Thymus (tissue), 11 donors: ENCODE measurements at regions not wholly inside any gene's neighbourhood (a gene's known extent, or its start where the extent isn't known, plus 50 kb on each side); places are given as distances from the start of the nearest gene placed in this dataset.

Experiments
- DNase-seq, 9 donors: peaks; one replicate each; pipeline ENCODE4 v3.0.0-alpha.2; 2013; ENCODE audit warnings: low spot score in 9 of 9, low read depth in 6 of 9, missing footprints in 1 of 9
- H3K27ac ChIP-seq, 2 donors: one replicate each; pipeline ENCODE4 v1.5.1; 2013; ENCODE audit warnings: control low read depth in 1 of 2, low read depth in 1 of 2, low read length in 1 of 2, mild to moderate bottlenecking in 1 of 2, moderate library complexity in 1 of 2
- H3K27me3 ChIP-seq, 2 donors: one replicate each; pipeline ENCODE4 v1.5.1; 2013; ENCODE audit warnings: low read length in 1 of 2; ENCODE audit not compliant: control insufficient read depth in 2 of 2, insufficient read depth in 1 of 2
- H3K36me3 ChIP-seq, 2 donors: one replicate each; pipeline ENCODE4 v1.5.1; 2013; ENCODE audit warnings: low read length in 1 of 2, mild to moderate bottlenecking in 1 of 2, moderate library complexity in 1 of 2; ENCODE audit not compliant: control insufficient read depth in 2 of 2, insufficient read depth in 2 of 2
- H3K4me1 ChIP-seq, 2 donors: one replicate each; pipeline ENCODE4 v1.5.1; 2013; ENCODE audit warnings: low read length in 2 of 2; ENCODE audit not compliant: control insufficient read depth in 2 of 2, insufficient read depth in 2 of 2
- H3K4me3 ChIP-seq, 2 donors: one replicate each; pipeline ENCODE4 v1.5.1; 2013; ENCODE audit warnings: low read length in 2 of 2, control low read depth in 1 of 2, mild to moderate bottlenecking in 1 of 2
- H3K9me3 ChIP-seq, 2 donors: one replicate each; pipeline ENCODE4 v1.5.1; 2013; ENCODE audit warnings: low read length in 1 of 2, mild to moderate bottlenecking in 1 of 2; ENCODE audit not compliant: control insufficient read depth in 2 of 2, insufficient read depth in 1 of 2
- WGBS: extraction: QIAGEN DNeasy Blood & Tissue Kit; methylation state at CpG from one replicate; pipeline ENCODE4 v1.1.7; 2013; 5-methylcytosine and 5-hydroxymethylcytosine counted together
- donor health status: healthy.

GRCh38 chr1:90831910-90832309, 114.8 kb upstream of the BARHL2 start:
- Histone ChIP-seq H3K4me1 (peaks cover 0 to 7% of the 10 kb centered on the region in 2 donors), H3K27me3 (peaks cover 37 to 70% of the 10 kb centered on the region in 2 donors), H3K4me3 (no peak overlapping the region), H3K27ac (no peak overlapping the region), H3K36me3 (no peaks in the 10 kb centered on the region), H3K9me3 (peaks cover 0 to 2% of the 10 kb centered on the region in 2 donors)
- WGBS: 4% methylated on average over 8 of the region's 8 CpGs
- DNase-seq: no peak

GRCh38 chr1:90826834-90827233, 109.7 kb upstream of the BARHL2 start:
- H3K27ac ChIP-seq: no peak overlapping the region
- H3K4me1 ChIP-seq: no peaks in the 10 kb centered on the region
- H3K9me3 ChIP-seq: no peaks in the 10 kb centered on the region
- no peak overlapping the region for H3K4me3 ChIP-seq
- WGBS: 88% methylated on average over 1 of the region's 1 CpG
- no peaks in the 10 kb centered on the region for H3K36me3 ChIP-seq
- DNase-seq: no peak
- peaks cover 0 to 24% of the 10 kb centered on the region in 2 donors for H3K27me3 ChIP-seq

- Histone ChIP-seq H3K4me1 (no peaks in the 10 kb centered on the region), H3K27ac (no peak overlapping the region), H3K36me3 (no peaks in the 10 kb centered on the region), H3K4me3 (no peak overlapping the region), H3K27me3 (peaks cover 0 to 15% of the 10 kb centered on the region in 2 donors), H3K9me3 (no peaks in the 10 kb centered on the region)
- 88% methylated on average over 13 of the region's 13 CpGs for WGBS
- no peak for DNase-seq
These were observed 108.9 kb upstream of the BARHL2 start for GRCh38 chr1:90826024-90826423.

GRCh38 chr1:90824551-90824950, 107.4 kb upstream of the BARHL2 start:
- H3K4me1 ChIP-seq: no peaks in the 10 kb centered on the region
- no peak overlapping the region for H3K4me3 ChIP-seq
- H3K27ac ChIP-seq: no peak overlapping the region
- no peaks in the 10 kb centered on the region for H3K36me3 ChIP-seq
- DNase-seq: no peak
- WGBS: 83% methylated on average over 3 of the region's 3 CpGs
- H3K27me3 ChIP-seq: peaks cover 0 to 9% of the 10 kb centered on the region in 2 donors
- H3K9me3 ChIP-seq: no peaks in the 10 kb centered on the region

GRCh38 chr1:90823686-90824085, 106.6 kb upstream of the BARHL2 start:
- Histone ChIP-seq H3K9me3 (no peaks in the 10 kb centered on the region), H3K4me1 (no peaks in the 10 kb centered on the region), H3K36me3 (no peaks in the 10 kb centered on the region), H3K27me3 (peaks cover 0 to 8% of the 10 kb centered on the region in 2 donors), H3K27ac (no peak overlapping the region), H3K4me3 (no peak overlapping the region)
- no peak for DNase-seq
- WGBS: 91% methylated on average over 3 of the region's 3 CpGs

- Histone ChIP-seq H3K27me3 (peaks cover 0 to 4% of the 10 kb centered on the region in 2 donors), H3K27ac (no peak overlapping the region), H3K36me3 (no peaks in the 10 kb centered on the region), H3K4me3 (no peak overlapping the region), H3K4me1 (no peaks in the 10 kb centered on the region), H3K9me3 (no peaks in the 10 kb centered on the region)
- WGBS: 93% methylated on average over 5 of the region's 5 CpGs
- no peak for DNase-seq
These were observed 104.8 kb upstream of the BARHL2 start for GRCh38 chr1:90821788-90822359.

- H3K27me3 ChIP-seq: peaks cover 0 to 3% of the 10 kb centered on the region in 2 donors
- H3K27ac ChIP-seq: no peak overlapping the region
- no peaks in the 10 kb centered on the region for H3K9me3 ChIP-seq
- H3K4me1 ChIP-seq: no peaks in the 10 kb centered on the region
- WGBS: 87% methylated on average over 5 of the region's 5 CpGs
- no peaks in the 10 kb centered on the region for H3K36me3 ChIP-seq
- H3K4me3 ChIP-seq: no peak overlapping the region
- no peak for DNase-seq
These were observed 104.2 kb upstream of the BARHL2 start for GRCh38 chr1:90821152-90821787.

GRCh38 chr1:90820745-90821144, 103.6 kb upstream of the BARHL2 start:
- no peak for DNase-seq
- H3K4me3 ChIP-seq: no peak overlapping the region
- H3K27me3 ChIP-seq: peaks cover 0 to 3% of the 10 kb centered on the region in 2 donors
- H3K27ac ChIP-seq: no peak overlapping the region
- WGBS: 92% methylated on average over 2 of the region's 2 CpGs
- H3K36me3 ChIP-seq: no peaks in the 10 kb centered on the region
- no peaks in the 10 kb centered on the region for H3K4me1 ChIP-seq
- H3K9me3 ChIP-seq: no peaks in the 10 kb centered on the region

GRCh38 chr1:90817399-90817798, 100.3 kb upstream of the BARHL2 start:
- H3K9me3 ChIP-seq: no peaks in the 10 kb centered on the region
- H3K27me3 ChIP-seq: no peaks in the 10 kb centered on the region
- H3K4me1 ChIP-seq: no peaks in the 10 kb centered on the region
- no peak for DNase-seq
- H3K27ac ChIP-seq: no peak overlapping the region
- 63% methylated on average over 3 of the region's 3 CpGs for WGBS
- no peaks in the 10 kb centered on the region for H3K36me3 ChIP-seq
- H3K4me3 ChIP-seq: no peak overlapping the region
